Activated CD4-positive, alpha-beta memory T cell treated with anti-CD3 and anti-CD28 coated beads for 36 hours (primary cell): ENCODE measurements at regions not wholly inside any gene's neighbourhood (a gene's known extent, or its start where the extent isn't known, plus 50 kb on each side); places are given as distances from the start of the nearest gene placed in this dataset.

Experiments used
- CTCF ChIA-PET: fragments of 350-600 bp; sonication (Branson Sonifier 250); formaldehyde crosslinking; loops from one replicate; lab custom pipeline; 2021; ENCODE audit warnings: antibody characterized with exemption, inconsistent platforms; lab: Charles Lee
- POLR2A ChIA-PET: fragments of 350-600 bp; sonication (Branson Sonifier 250); formaldehyde crosslinking; loops from one replicate; lab custom pipeline; 2021; ENCODE audit warnings: antibody characterized with exemption; lab: Charles Lee
- DNase-seq: peaks from one replicate; pipeline ENCODE4 v3.0.0-alpha.2; 2020
- H3K27ac Mint-ChIP-seq: one replicate; pipeline ENCODE4 v1.8.0; 2021; ENCODE audit warnings: mixed read lengths
- H3K27me3 Mint-ChIP-seq: one replicate; pipeline ENCODE4 v1.8.0; 2021; ENCODE audit warnings: mixed read lengths
- H3K36me3 Mint-ChIP-seq: one replicate; pipeline ENCODE4 v1.8.0; 2021; ENCODE audit warnings: mixed read lengths
- H3K4me1 Mint-ChIP-seq: one replicate; pipeline ENCODE4 v1.8.0; 2021; ENCODE audit warnings: low read depth, mixed read lengths
- H3K4me3 Mint-ChIP-seq: one replicate; pipeline ENCODE4 v1.8.0; 2021; ENCODE audit warnings: mild to moderate bottlenecking, mixed read lengths
- H3K9me3 Mint-ChIP-seq: one replicate; pipeline ENCODE4 v1.8.0; 2021; ENCODE audit warnings: mixed read lengths
- intact Hi-C: fragments of 100-400 bp; cut with micrococcal nuclease; formaldehyde crosslinking; loops from one replicate; pipeline ENCODE4 v1.15.1; 2023

GRCh38 chr13:61777271-61777670 is 361.6 kb upstream of the PCDH20 start:
- peaks cover 12% of the 10 kb centered on the region for H3K9me3 Mint-ChIP-seq
- CTCF ChIA-PET = no interaction called here
- no peak for DNase-seq
- H3K36me3 Mint-ChIP-seq = no peaks in the 10 kb centered on the region
- intact Hi-C loops = no loop called here
- H3K4me3 Mint-ChIP-seq = no peak overlapping the region
- no peaks in the 10 kb centered on the region for H3K4me1 Mint-ChIP-seq
- H3K27ac Mint-ChIP-seq = no peak overlapping the region
- H3K27me3 Mint-ChIP-seq = no peaks in the 10 kb centered on the region
- POLR2A ChIA-PET = no interaction called here

GRCh38 chr13:61774903-61775302 is 359.3 kb upstream of the PCDH20 start:
- POLR2A ChIA-PET = no interaction called here
- DNase-seq = no peak
- H3K4me3 Mint-ChIP-seq = no peak overlapping the region
- no peaks in the 10 kb centered on the region for H3K27me3 Mint-ChIP-seq
- H3K36me3 Mint-ChIP-seq = no peaks in the 10 kb centered on the region
- CTCF ChIA-PET = no interaction called here
- no peaks in the 10 kb centered on the region for H3K4me1 Mint-ChIP-seq
- no peak overlapping the region for H3K27ac Mint-ChIP-seq
- intact Hi-C loops = no loop called here
- H3K9me3 Mint-ChIP-seq = peaks cover 10% of the 10 kb centered on the region

GRCh38 chr13:61770681-61771080 is 355.0 kb upstream of the PCDH20 start:
- no peak for DNase-seq
- H3K4me3 Mint-ChIP-seq = no peak overlapping the region
- CTCF ChIA-PET = no interaction called here
- H3K27me3 Mint-ChIP-seq = no peaks in the 10 kb centered on the region
- peaks cover 4% of the 10 kb centered on the region for H3K9me3 Mint-ChIP-seq
- intact Hi-C loops = no loop called here
- H3K27ac Mint-ChIP-seq = no peak overlapping the region
- POLR2A ChIA-PET = no interaction called here
- H3K36me3 Mint-ChIP-seq = no peaks in the 10 kb centered on the region
- no peaks in the 10 kb centered on the region for H3K4me1 Mint-ChIP-seq

GRCh38 chr13:61768175-61768574 is 352.5 kb upstream of the PCDH20 start:
- Mint-ChIP-seq H3K27ac (no peak overlapping the region), H3K4me3 (no peak overlapping the region), H3K27me3 (no peaks in the 10 kb centered on the region), H3K4me1 (no peaks in the 10 kb centered on the region), H3K9me3 (peaks cover 7% of the 10 kb centered on the region), H3K36me3 (no peaks in the 10 kb centered on the region)
- CTCF ChIA-PET = no interaction called here
- intact Hi-C loops = no loop called here
- DNase-seq = no peak
- POLR2A ChIA-PET = no interaction called here

- ChIA-PET POLR2A (no interaction called here), CTCF (no interaction called here)
- H3K27me3 Mint-ChIP-seq = no peaks in the 10 kb centered on the region
- DNase-seq = no peak
- peaks cover 7% of the 10 kb centered on the region for H3K9me3 Mint-ChIP-seq
- no peaks in the 10 kb centered on the region for H3K4me1 Mint-ChIP-seq
- H3K4me3 Mint-ChIP-seq = no peak overlapping the region
- H3K27ac Mint-ChIP-seq = no peak overlapping the region
- intact Hi-C loops = no loop called here
- H3K36me3 Mint-ChIP-seq = no peaks in the 10 kb centered on the region
Measured at GRCh38 chr13:61766667-61767058, 351.0 kb upstream of the PCDH20 start.

GRCh38 chr13:61765940-61766666 is 350.5 kb upstream of the PCDH20 start:
- Mint-ChIP-seq H3K36me3 (no peaks in the 10 kb centered on the region), H3K4me1 (no peaks in the 10 kb centered on the region), H3K27me3 (no peaks in the 10 kb centered on the region), H3K4me3 (no peak overlapping the region), H3K9me3 (peaks cover 7% of the 10 kb centered on the region), H3K27ac (no peak overlapping the region)
- intact Hi-C loops = no loop called here
- DNase-seq = no peak
- ChIA-PET POLR2A (no interaction called here), CTCF (no interaction called here)

GRCh38 chr13:61765181-61765742 is 349.6 kb upstream of the PCDH20 start:
- Mint-ChIP-seq H3K27me3 (no peaks in the 10 kb centered on the region), H3K9me3 (peaks cover 7% of the 10 kb centered on the region), H3K36me3 (no peaks in the 10 kb centered on the region), H3K27ac (no peak overlapping the region), H3K4me3 (no peak overlapping the region), H3K4me1 (no peaks in the 10 kb centered on the region)
- intact Hi-C loops = no loop called here
- POLR2A ChIA-PET = no interaction called here
- DNase-seq = no peak
- CTCF ChIA-PET = no interaction called here

- H3K36me3 Mint-ChIP-seq = no peaks in the 10 kb centered on the region
- no peak for DNase-seq
- H3K27me3 Mint-ChIP-seq = no peaks in the 10 kb centered on the region
- ChIA-PET CTCF (no interaction called here), POLR2A (no interaction called here)
- no peak overlapping the region for H3K4me3 Mint-ChIP-seq
- intact Hi-C loops = no loop called here
- H3K9me3 Mint-ChIP-seq = peaks cover 11% of the 10 kb centered on the region
- H3K27ac Mint-ChIP-seq = no peak overlapping the region
- no peaks in the 10 kb centered on the region for H3K4me1 Mint-ChIP-seq
Measured at GRCh38 chr13:61761690-61762089, 346.0 kb upstream of the PCDH20 start.

GRCh38 chr13:61760102-61760501 is 344.5 kb upstream of the PCDH20 start:
- H3K27ac Mint-ChIP-seq = no peak overlapping the region
- no peak overlapping the region for H3K4me3 Mint-ChIP-seq
- no peaks in the 10 kb centered on the region for H3K27me3 Mint-ChIP-seq
- ChIA-PET POLR2A (no interaction called here), CTCF (no interaction called here)
- no peaks in the 10 kb centered on the region for H3K4me1 Mint-ChIP-seq
- H3K9me3 Mint-ChIP-seq = peaks cover 22% of the 10 kb centered on the region
- H3K36me3 Mint-ChIP-seq = no peaks in the 10 kb centered on the region
- intact Hi-C loops = no loop called here
- no peak for DNase-seq

- no peaks in the 10 kb centered on the region for H3K36me3 Mint-ChIP-seq
- DNase-seq = no peak
- no peaks in the 10 kb centered on the region for H3K4me1 Mint-ChIP-seq
- intact Hi-C loops = no loop called here
- CTCF ChIA-PET = no interaction called here
- H3K27me3 Mint-ChIP-seq = no peaks in the 10 kb centered on the region
- POLR2A ChIA-PET = no interaction called here
- H3K27ac Mint-ChIP-seq = no peak overlapping the region
- H3K4me3 Mint-ChIP-seq = no peak overlapping the region
- peaks cover 25% of the 10 kb centered on the region for H3K9me3 Mint-ChIP-seq
Measured at GRCh38 chr13:61756031-61756430, 340.4 kb upstream of the PCDH20 start.

GRCh38 chr13:61751039-61751438 is 335.4 kb upstream of the PCDH20 start:
- Mint-ChIP-seq H3K9me3 (peaks cover 15% of the 10 kb centered on the region), H3K4me3 (no peak overlapping the region), H3K36me3 (no peaks in the 10 kb centered on the region), H3K27me3 (no peaks in the 10 kb centered on the region), H3K27ac (no peak overlapping the region), H3K4me1 (no peaks in the 10 kb centered on the region)
- POLR2A ChIA-PET = no interaction called here
- CTCF ChIA-PET = interaction anchor here (0.9 kb wide), 1 partner anchor 11 kb away, joined by 3 read pairs; no protein-coding TSS in a partner anchor
- no peak for DNase-seq
- intact Hi-C loops = no loop called here

GRCh38 chr13:61738236-61738750 is 322.6 kb upstream of the PCDH20 start:
- H3K27me3 Mint-ChIP-seq = no peaks in the 10 kb centered on the region
- no peaks in the 10 kb centered on the region for H3K36me3 Mint-ChIP-seq
- ChIA-PET CTCF (no interaction called here), POLR2A (no interaction called here)
- peaks cover 2% of the 10 kb centered on the region for H3K9me3 Mint-ChIP-seq
- no peaks in the 10 kb centered on the region for H3K4me1 Mint-ChIP-seq
- H3K4me3 Mint-ChIP-seq = no peak overlapping the region
- intact Hi-C loops = no loop called here
- no peak for DNase-seq
- no peak overlapping the region for H3K27ac Mint-ChIP-seq

GRCh38 chr13:61734683-61735082 is 319.0 kb upstream of the PCDH20 start:
- CTCF ChIA-PET = no interaction called here
- intact Hi-C loops = no loop called here
- POLR2A ChIA-PET = no interaction called here
- no peaks in the 10 kb centered on the region for H3K36me3 Mint-ChIP-seq
- no peaks in the 10 kb centered on the region for H3K4me1 Mint-ChIP-seq
- DNase-seq = no peak
- H3K4me3 Mint-ChIP-seq = no peak overlapping the region
- H3K27me3 Mint-ChIP-seq = no peaks in the 10 kb centered on the region
- no peak overlapping the region for H3K27ac Mint-ChIP-seq
- H3K9me3 Mint-ChIP-seq = peaks cover 2% of the 10 kb centered on the region
